NCI-H345 (cell line): ENCODE measurements at regions not wholly inside any gene's neighbourhood (a gene's known extent, or its start where the extent isn't known, plus 50 kb on each side); places are given as distances from the start of the nearest gene placed in this dataset.

Source experiments
- DNase-seq: peaks from one replicate; lab custom pipeline; 2025; lab: John Stamatoyannopoulos, UW

DNA sequence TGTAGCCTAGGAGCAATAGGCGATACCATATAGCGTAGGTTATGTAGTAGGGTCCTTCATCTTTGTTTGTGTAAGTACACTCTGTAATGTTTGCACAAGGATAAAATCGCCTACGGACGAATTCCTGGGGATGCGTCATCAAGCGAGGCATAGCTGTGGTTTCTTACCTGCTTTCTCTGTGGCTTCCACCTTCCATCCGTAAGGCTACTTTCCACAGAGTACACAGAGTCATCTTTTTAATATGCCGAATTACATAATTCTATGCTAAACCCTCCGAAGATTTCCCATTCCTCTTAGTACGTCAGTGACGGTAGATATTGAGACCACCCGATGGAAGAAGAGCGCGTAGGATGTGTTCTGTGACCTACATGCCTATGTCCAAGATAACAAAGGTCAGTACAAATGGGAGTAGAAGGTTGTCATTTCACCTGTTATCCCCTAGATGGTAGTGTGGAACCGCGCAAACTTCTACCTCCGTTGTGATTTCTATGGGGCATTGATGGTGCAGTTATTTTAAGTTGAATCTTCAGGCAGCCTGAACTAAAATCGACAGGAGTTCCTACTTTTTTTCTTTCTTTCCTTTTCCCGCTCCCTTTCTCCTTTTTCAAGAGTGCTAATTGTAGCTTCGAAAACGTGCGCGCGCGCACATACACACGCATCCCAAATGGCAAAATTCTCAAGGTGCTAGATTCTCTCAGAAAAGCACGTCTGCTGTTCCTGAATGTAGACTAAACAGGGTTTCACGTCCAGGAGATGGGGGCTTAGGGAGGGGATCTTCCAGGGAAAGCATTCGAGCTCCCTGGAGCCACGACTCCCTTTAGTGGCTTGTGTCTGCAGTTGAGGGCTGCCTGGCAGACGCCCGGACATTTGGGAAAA is 111.7 kb upstream of the MBL2 start:
- DNase-seq = peak; percentile 51

DNA sequence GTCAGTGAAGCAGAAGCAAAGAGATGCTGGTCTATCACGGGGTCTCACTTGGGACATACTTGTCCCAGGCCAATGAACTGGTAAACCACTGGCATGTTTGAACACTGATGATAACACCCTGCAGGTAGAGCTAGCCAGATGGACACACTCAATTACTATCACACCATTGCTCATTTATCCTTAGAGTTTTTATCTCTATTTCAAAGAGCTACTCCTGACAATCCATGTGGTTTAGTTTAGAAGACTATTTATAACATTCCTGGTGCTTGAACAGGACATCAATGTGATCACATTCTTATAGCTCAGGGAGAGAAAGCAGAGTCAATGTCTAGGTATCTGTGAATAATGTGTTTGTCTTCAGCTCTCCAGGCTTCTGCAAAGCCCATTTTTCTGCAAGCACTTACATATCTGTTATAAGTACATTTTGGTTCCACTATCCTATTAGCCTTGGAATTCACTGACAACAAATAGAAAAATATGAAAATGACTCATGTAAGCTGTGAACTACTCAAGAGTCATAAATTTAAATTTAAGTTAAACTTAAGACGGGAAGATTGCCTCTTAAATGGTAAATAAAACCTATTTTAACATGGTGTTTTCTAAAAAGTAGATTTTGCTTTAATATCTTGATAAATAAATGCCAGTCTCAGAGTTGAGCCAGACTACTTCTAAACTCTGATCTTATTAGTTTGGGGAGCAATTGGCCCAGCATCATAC is 106.7 kb upstream of the MBL2 start:
- no peak for DNase-seq

DNA sequence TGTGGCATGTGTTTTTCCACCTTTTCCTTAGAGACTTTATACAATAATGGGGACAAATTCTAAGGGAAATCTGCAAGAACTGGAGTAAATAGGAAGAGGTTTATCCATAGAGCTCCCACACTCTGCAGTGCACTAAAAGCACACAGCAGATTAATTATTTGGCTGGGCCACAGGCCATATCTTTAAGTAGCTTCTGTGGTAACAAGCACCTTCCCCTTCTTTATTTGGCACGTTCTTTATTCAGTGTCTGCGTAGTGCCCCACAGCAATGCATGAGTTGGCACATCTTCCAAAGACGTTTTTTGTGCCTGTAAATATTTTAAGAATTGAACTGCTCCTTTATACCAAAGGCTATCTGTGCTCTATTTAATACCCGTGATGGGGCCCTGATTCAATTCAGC is 104.9 kb upstream of the MBL2 start:
- no peak for DNase-seq

DNA sequence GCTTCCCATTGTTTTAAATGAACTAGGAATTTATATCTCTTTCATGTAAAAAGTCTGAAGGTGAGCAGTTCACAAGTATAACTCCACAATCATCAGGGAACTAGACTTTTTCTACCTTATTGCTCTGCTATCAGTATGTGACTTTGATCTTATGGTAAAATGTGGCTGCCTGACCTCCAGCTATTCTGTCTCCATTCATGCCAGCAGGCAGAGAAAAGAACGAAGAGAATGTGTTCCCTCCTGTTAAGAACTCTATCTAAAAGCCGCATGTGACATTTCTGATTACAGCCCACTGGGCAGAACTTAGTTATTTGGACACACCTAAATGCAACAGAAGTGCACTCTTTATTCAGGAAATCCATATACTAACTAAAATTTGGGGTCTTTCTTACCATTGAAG is 102.8 kb upstream of the MBL2 start:
- DNase-seq = no peak

DNA sequence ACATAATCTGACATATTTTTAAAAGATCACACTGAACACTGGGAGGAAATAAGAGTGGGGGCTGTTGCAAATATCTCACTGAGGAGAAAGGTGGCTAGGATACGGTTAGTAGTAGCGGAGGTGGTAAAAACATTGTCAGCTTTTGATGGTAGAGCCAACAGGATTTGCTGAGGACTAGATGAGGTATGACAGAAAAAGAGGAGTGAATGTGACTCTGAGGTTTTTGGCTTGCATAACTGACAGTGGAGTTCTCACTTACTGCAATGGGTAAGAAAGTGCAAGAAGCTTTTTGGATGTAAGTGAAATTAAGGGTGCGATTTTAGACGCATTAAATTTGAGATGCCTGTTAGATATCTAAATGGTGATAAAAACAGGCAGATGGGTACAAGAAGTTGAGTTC is 102.0 kb upstream of the MBL2 start:
- DNase-seq = no peak

DNA sequence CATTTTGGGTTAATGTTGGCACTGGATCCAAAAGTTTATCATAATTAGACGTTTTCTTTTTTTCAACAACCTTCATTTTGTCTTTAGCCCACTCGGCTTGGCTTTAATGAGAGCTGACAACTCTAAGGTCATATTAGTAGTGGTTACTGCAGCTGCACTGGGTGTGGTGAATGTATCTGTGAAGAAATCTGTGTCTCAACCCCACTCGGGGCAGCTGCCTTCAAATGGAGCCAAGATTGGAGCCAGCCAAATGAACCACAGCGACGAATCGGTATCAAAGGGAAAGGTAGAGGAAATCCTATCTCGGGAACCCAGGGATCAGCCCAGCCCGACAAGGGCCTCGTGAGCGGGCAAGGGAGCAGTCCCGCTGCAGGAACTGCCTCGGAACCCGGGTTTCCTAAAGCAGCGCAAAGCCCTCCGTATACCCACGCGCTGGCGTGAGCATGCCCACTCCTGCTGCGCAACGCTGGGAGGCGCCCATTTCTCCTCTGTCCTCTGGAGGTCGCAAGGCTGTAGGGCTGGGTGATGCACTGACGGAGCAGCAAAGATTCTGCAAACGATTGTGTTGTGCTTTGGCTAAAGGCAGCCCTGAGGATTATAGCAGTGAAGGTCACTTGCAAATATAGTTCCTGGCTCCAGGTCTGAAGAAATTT is 98.7 kb upstream of the MBL2 start:
- no peak for DNase-seq

DNA sequence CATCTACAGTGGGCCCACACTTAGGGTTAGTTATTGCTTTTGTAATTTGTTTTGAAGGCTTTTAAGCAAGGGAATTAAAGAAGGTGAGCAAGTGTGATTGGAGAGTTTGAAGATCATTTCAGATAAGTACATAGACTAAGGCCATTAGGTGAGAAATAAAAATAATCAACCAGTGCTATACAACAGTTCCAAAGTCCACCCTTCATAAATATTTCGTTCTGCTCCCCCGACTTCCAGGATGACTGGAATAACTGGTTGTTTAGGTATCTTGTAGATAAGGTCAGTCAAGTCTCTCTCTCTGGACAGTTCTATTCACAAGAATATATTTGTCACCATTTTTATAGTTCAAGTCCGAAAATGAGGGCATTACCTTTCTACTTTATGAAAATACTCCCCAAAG is 98.0 kb upstream of the MBL2 start:
- no peak for DNase-seq

DNA sequence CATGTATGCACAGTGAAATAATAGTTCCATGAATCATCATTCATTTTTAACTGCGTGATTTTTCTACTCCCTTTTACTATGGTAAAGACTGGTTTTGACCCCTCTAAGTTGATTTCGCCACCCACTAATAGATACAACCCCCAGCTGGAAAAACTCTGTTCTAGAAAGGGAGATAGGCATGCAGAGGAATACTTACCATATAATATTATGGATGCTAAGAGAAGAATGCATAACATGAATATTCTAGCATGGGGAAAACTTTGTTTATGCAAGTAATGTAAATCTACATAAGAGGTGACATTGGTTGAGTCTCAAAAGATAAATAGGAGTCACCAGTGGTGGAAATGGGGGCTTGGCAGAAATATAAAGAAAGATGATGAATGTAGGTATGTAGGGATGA is 97.3 kb upstream of the MBL2 start:
- no peak for DNase-seq

DNA sequence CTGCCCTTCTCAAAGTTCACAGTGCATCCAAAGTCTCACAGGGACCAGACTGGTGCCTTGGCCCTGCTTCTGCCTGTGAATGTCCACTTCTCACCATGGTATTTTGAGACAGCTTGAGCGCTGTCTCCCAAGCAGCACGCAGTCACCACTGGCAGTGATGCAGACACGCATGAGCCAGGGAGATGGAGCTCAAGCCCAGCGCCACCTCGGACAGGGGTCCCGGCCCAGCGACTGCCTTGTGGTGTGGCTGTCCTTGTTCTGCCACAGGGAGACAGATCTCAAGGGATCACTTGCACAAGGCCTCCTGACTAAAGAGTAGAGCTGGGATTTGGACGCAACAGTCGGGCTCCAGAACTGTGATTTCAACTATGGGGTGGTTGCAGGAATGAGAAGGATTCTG is 92.6 kb upstream of the MBL2 start:
- DNase-seq = no peak

DNA sequence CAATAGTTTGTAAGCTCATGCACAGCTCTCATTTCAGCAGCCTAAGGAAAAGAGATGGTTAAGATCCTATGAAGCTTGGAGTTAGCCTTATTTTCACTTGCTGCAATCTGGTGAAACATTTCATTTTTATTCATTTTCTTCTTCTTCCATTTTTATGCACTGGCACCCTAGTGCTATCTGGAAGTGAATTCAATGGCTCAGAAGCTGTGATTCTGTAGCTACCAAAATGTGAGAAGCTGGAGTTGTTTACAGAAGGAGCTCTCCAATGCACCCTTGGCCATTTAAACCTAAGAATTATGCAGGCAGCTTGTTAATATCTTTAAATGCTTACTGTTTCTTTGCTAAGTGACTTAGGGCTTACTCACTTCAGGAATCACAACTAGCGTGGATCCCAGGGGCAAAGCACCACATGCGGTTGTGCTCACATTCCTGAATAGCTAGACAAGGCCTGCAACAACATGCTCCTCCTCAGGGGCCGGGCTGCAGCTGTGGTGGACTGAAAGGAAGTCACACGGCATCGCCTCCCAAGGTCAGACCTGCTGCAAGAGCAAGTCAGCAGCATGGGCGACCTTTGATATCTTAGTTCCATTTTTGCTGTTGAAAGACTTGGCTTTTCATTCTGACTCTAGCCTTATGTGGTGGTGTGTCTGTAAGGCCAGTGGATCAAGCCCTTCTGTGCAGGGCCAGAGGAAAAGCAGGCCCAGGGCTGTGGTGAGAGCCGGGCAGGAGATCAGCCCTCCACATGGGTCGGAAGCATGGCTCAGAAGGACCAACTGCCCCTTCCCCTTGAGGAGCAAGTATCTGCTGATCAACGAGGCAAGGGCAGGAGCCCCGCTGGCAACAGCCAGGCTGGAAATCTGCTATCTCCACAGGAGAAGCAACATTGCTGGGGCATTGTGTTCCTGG is 91.9 kb upstream of the MBL2 start:
- DNase-seq = no peak

DNA sequence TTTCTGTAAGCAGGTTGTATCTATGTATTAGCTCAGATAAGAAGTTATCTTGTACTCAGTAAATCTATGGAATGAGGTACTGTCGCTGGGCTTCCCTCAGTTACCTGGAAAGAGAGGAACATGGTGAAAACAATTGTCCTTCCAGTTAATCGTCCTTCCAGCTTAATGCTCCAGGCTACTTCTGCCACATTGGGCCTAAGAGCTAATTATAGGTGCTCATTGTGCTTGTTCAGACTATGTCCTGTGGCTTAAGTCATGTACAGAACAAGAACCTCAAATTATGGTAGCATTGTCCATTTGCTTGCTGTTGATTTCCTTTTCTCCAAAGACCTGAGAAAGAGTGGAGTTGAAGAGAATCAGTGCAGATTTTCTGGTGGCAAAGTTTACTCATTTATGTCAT is 86.1 kb upstream of the MBL2 start:
- no peak for DNase-seq

DNA sequence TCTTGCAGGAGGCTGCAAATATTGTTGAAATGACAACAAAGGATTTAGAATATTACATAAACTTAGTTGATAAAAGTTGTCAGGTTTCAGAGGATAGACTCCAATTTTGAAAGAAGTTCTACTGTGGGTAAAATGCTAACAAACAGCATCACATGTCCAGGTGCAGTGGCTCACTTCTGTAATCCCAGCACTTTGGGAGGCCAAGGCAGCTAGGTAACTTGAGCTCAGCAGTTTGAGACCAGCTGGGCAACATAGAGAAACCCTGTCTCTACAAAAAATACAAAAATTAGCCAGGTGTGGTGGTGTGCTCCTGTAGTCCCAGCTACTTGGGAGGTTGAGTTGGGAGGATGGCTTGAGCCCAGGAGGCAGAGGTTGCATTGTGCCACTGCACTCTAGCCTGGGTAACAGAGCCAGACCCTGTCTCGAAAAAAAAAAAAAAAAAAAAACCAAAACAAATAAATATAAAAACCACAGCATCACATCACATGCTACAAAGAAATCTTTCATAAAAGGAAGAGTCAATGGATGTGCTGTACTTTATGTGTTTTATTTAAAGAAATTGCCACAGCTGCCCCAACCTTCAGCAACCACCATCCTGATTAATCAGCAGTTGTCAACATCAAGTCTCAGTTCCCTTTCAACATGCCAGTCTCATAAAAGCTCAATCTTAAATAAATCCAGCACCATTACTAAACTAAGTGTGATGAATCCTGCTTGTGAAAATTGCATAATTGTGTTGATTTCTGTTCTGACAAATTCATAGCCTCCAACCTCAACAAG is 83.2 kb upstream of the MBL2 start:
- no peak for DNase-seq

DNA sequence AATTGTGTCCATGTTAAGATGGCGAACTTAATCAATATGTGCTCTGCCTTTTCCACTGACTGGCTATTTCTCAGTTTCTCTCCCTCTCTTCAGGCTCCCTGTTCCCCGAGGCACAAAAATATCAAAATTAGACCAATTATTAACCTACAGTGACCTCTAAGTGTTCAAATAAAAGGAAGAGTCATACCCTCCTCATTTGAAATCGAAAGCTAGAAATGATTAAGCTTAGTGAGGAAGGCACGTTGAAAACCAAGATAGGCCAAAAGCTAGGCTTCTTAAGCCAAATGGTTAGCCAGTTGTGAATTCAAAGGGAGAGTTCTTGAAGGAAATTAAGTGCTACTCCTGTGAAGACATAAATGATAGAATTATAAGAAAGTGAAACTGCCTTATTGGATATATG is 81.1 kb upstream of the MBL2 start:
- DNase-seq = no peak

DNA sequence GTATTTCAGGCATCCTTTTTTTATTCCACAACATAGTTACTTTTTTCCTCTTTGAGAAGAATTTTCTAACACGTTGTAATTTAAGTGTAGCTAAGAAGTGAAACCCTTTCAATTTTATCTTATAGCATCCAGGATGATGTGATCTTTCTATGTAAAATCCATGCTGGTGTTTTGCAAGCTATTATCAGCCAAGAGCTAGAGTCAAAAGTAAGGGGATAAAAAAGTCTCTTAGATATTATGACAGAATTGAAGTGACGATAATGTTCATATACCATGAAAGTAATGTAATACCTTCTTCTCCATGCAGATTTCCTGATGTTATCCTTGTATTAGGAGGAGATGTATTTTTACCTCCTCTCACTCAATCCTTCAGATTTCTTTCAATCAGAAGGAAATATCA is 64.2 kb upstream of the MBL2 start:
- DNase-seq = no peak
